Astrocyte (in vitro differentiated cells and primary cell): ENCODE measurements at regions not wholly inside any gene's neighbourhood (a gene's known extent, or its start where the extent isn't known, plus 50 kb on each side); places are given as distances from the start of the nearest gene placed in this dataset.
"Not testable (repeated sequence)": the region's sequence is repeated elsewhere in the genome, so short reads cannot be mapped to it uniquely, and the experiment has no call there.

Experiments
- EZH2 ChIP-seq: IDR thresholded peaks from 2 replicates; pipeline ENCODE4 v1.6.1; 2012; ENCODE audit warnings: mild to moderate bottlenecking, low read length, inconsistent platforms; ENCODE audit not compliant: insufficient read depth
- TF ChIP-seq, protein P1 (sequence below): IDR thresholded peaks from 2 replicates; pipeline ENCODE4 v1.5.1; 2011; ENCODE audit warnings: low read depth, mild to moderate bottlenecking, inconsistent platforms, low read length, moderate library complexity; ENCODE audit not compliant: insufficient read depth

DNA sequence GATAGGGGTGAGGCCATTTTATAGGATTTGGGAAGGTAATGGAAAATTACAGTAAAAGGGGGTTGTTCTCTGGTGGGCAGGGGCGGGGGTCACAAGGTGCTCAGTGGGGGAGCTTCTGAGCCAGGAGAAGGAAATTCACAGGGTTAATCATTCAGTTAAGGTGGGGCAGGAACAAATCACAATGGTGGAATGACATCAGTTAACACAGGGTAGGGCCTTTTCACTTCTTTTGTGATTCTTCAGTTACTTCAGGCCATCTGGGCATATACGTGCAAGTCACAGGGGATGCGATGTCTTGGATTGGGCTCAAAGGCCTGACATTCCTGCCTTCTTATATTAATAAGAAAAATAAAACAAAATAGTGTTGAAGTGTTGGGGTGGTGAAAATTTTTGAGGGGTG lies 181.1 kb upstream of the TRPC7 start:
- TF ChIP-seq, protein P1, sequence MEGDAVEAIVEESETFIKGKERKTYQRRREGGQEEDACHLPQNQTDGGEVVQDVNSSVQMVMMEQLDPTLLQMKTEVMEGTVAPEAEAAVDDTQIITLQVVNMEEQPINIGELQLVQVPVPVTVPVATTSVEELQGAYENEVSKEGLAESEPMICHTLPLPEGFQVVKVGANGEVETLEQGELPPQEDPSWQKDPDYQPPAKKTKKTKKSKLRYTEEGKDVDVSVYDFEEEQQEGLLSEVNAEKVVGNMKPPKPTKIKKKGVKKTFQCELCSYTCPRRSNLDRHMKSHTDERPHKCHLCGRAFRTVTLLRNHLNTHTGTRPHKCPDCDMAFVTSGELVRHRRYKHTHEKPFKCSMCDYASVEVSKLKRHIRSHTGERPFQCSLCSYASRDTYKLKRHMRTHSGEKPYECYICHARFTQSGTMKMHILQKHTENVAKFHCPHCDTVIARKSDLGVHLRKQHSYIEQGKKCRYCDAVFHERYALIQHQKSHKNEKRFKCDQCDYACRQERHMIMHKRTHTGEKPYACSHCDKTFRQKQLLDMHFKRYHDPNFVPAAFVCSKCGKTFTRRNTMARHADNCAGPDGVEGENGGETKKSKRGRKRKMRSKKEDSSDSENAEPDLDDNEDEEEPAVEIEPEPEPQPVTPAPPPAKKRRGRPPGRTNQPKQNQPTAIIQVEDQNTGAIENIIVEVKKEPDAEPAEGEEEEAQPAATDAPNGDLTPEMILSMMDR = not testable (repeated sequence)
- TF ChIP-seq EZH2 = not testable (repeated sequence)
